ENCODE measurements at regions not wholly inside any gene's neighbourhood (a gene's known extent, or its start where the extent isn't known, plus 50 kb on each side); places are given as distances from the start of the nearest gene placed in this dataset.

GRCh38 chr12:125203145-125203765 is 138.0 kb downstream of the AACS start:
- 11 to 32% (median 23%) methylated on average over 1 of the region's 1 CpG for WGBS, 4 donors
- H3K4me1 ChIP-seq (replicated peaks in 1 of 2), result no peaks in the 10 kb centered on the region
- intact Hi-C loops (cut with DNase I), result no loop called here
- H3K27me3 ChIP-seq, result no peaks in the 10 kb centered on the region
- no peaks in the 10 kb centered on the region for H3K9me3 ChIP-seq (replicated peaks in 1 of 3)
- TF ChIP-seq CTCF (IDR thresholded peaks at IDR 0.05) (peak in 5 of 6 experiments; percentile 17 to 37 (median 23)), POLR2A (IDR thresholded peaks at IDR 0.05) (no peak)
- no peak overlapping the region for H3K27ac ChIP-seq
- H3K4me3 ChIP-seq, result no peak overlapping the region
- no peaks in the 10 kb centered on the region for H3K36me3 ChIP-seq (replicated peaks in 1 of 2)
- DNase-seq, result no peak

GRCh38 chr12:125205386-125205785 is 140.2 kb downstream of the AACS start:
- Histone ChIP-seq H3K27me3 (no peaks in the 10 kb centered on the region), H3K36me3 (replicated peaks in 1 of 2) (no peaks in the 10 kb centered on the region), H3K27ac (no peak overlapping the region), H3K9me3 (replicated peaks in 1 of 3) (no peaks in the 10 kb centered on the region), H3K4me1 (replicated peaks in 1 of 2) (no peaks in the 10 kb centered on the region), H3K4me3 (no peak overlapping the region)
- intact Hi-C loops (cut with DNase I), result no loop called here
- no peak for DNase-seq
- TF ChIP-seq CTCF (IDR thresholded peaks at IDR 0.05) (no peak), POLR2A (IDR thresholded peaks at IDR 0.05) (no peak)
- 53 to 70% (median 60%) methylated on average over 4 to 5 of the region's 5 CpGs for WGBS, 4 donors

- 52 to 71% (median 61%) methylated on average over 9 of the region's 9 CpGs for WGBS, 4 donors
- Histone ChIP-seq H3K27ac (no peak overlapping the region), H3K9me3 (replicated peaks in 1 of 3) (no peaks in the 10 kb centered on the region), H3K4me3 (no peak overlapping the region), H3K36me3 (replicated peaks in 1 of 2) (no peaks in the 10 kb centered on the region), H3K27me3 (no peaks in the 10 kb centered on the region), H3K4me1 (replicated peaks in 1 of 2) (no peaks in the 10 kb centered on the region)
- intact Hi-C loops (cut with DNase I), result no loop called here
- no peak for DNase-seq
- TF ChIP-seq CTCF (IDR thresholded peaks at IDR 0.05), result no peak
- no peak for TF ChIP-seq POLR2A (IDR thresholded peaks at IDR 0.05)
Observed at GRCh38 chr12:125206711-125207110, 141.5 kb downstream of the AACS start.

GRCh38 chr12:125208334-125208733 is 143.1 kb downstream of the AACS start:
- Histone ChIP-seq H3K9me3 (replicated peaks in 1 of 3) (no peaks in the 10 kb centered on the region), H3K4me1 (replicated peaks in 1 of 2) (no peaks in the 10 kb centered on the region), H3K4me3 (no peak overlapping the region), H3K27ac (no peak overlapping the region), H3K27me3 (no peaks in the 10 kb centered on the region), H3K36me3 (replicated peaks in 1 of 2) (no peaks in the 10 kb centered on the region)
- no peak for DNase-seq
- WGBS, 4 donors, result 68 to 70% (median 69%) methylated on average over 5 of the region's 5 CpGs
- intact Hi-C loops (cut with DNase I), result no loop called here
- TF ChIP-seq POLR2A (IDR thresholded peaks at IDR 0.05) (no peak), CTCF (IDR thresholded peaks at IDR 0.05) (no peak)

Measured in adrenal gland (tissue), 9 donors.